PC-9 (cell line): ENCODE measurements at regions not wholly inside any gene's neighbourhood (a gene's known extent, or its start where the extent isn't known, plus 50 kb on each side); places are given as distances from the start of the nearest gene placed in this dataset.

Experiments used
- CTCF ChIP-seq: fragments of 200-600 bp; sonication (generic); conservative IDR thresholded peaks from 2 replicates; pipeline ENCODE4 v1.6.1; 2017; ENCODE audit warnings: mixed run types, antibody characterized with exemption, mild to moderate bottlenecking, moderate library complexity
- EZH2 ChIP-seq: fragments of 200-600 bp; sonication (generic); IDR thresholded peaks from 2 replicates; pipeline ENCODE4 v1.8.0; 2017; ENCODE audit warnings: antibody characterized with exemption, low read depth

GRCh38 chr2:47650001-47650535 is 79.3 kb upstream of the KCNK12 start:
- TF ChIP-seq EZH2 (no peak), CTCF (no peak)
